Vagina (tissue), 2 donors: ENCODE measurements at regions not wholly inside any gene's neighbourhood (a gene's known extent, or its start where the extent isn't known, plus 50 kb on each side); places are given as distances from the start of the nearest gene placed in this dataset.

Source experiments
- DNase-seq, 2 donors: peaks; one replicate each; pipeline ENCODE4 v3.0.0-alpha.2; 2017; ENCODE audit errors: extremely low spot score in 2 of 2
- H3K27ac ChIP-seq: fragments of 200-600 bp; sonication (generic); one replicate; pipeline ENCODE4 v1.5.1; 2019
- H3K27me3 ChIP-seq: fragments of 200-600 bp; sonication (generic); one replicate; pipeline ENCODE4 v1.5.1; 2019
- H3K36me3 ChIP-seq, 2 donors: fragments of 200-600 bp; sonication (generic); one replicate each; pipeline ENCODE4 v1.5.1; 2017 to 2019
- H3K4me1 ChIP-seq: fragments of 200-600 bp; sonication (generic); one replicate; pipeline ENCODE4 v1.5.1; 2019
- H3K4me3 ChIP-seq, 2 donors: fragments of 200-600 bp; sonication (generic); 1 replicate in 1 of 2; 2 replicates in 1 of 2; pipeline ENCODE4 v1.5.1; 2016 to 2019
- H3K9me3 ChIP-seq: fragments of 200-600 bp; sonication (generic); one replicate; pipeline ENCODE4 v1.5.1; 2019
- POLR2A ChIP-seq, 2 donors: fragments of 450-650 bp; IDR thresholded peaks; one replicate each; pipeline ENCODE4 v1.6.1; 2017; ENCODE audit warnings: antibody characterized with exemption in 2 of 2, mild to moderate bottlenecking in 2 of 2, moderate library complexity in 2 of 2
- POLR2AphosphoS5 ChIP-seq, 2 donors: sonication (generic); formaldehyde crosslinking; IDR thresholded peaks; one replicate each; pipeline ENCODE4 v1.9.0; 2017; ENCODE audit warnings: antibody characterized with exemption in 2 of 2, mild to moderate bottlenecking in 2 of 2, low read depth in 1 of 2; ENCODE audit not compliant: insufficient read depth in 1 of 2
- intact Hi-C: fragments of 100-400 bp; cut with DNase I; formaldehyde crosslinking; loops from one replicate; pipeline ENCODE4 v1.15.1; 2023
- TF ChIP-seq, protein P1 (sequence below), 3 experiments: fragments of 450-650 bp in 2 of 3; fragments of 200-600 bp in 1 of 3; sonication (generic) in 1 of 3; IDR thresholded peaks; one replicate each; pipeline ENCODE4 v1.5.1; 2017 to 2019; ENCODE audit warnings: antibody characterized with exemption in 3 of 3, mild to moderate bottlenecking in 2 of 3, moderate library complexity in 2 of 3

DNA sequence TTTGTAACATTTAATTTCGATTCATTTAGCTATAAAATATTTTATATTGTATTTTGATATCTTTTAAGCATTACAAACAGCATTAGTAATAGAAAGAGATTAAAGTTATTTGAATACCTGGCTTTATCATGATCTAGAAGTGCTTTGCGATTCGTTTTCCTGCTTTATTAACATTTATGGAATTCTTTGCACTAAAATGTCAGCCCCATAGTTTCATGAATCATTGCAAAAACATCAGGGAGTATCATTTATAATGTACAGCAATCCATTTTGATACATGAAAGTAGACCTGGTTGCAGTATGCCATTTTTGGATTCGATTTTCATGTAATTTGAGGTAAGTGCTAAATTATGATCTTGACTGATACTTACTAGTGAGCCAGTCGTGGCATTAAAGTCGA, 108.0 kb upstream of the DPYD start:
- Histone ChIP-seq H3K27ac (no peak overlapping the region), H3K4me1 (no peaks in the 10 kb centered on the region), H3K27me3 (no peaks in the 10 kb centered on the region), H3K9me3 (no peaks in the 10 kb centered on the region), H3K4me3 (no peak overlapping the region), H3K36me3 (no peaks in the 10 kb centered on the region)
- TF ChIP-seq, protein P1, sequence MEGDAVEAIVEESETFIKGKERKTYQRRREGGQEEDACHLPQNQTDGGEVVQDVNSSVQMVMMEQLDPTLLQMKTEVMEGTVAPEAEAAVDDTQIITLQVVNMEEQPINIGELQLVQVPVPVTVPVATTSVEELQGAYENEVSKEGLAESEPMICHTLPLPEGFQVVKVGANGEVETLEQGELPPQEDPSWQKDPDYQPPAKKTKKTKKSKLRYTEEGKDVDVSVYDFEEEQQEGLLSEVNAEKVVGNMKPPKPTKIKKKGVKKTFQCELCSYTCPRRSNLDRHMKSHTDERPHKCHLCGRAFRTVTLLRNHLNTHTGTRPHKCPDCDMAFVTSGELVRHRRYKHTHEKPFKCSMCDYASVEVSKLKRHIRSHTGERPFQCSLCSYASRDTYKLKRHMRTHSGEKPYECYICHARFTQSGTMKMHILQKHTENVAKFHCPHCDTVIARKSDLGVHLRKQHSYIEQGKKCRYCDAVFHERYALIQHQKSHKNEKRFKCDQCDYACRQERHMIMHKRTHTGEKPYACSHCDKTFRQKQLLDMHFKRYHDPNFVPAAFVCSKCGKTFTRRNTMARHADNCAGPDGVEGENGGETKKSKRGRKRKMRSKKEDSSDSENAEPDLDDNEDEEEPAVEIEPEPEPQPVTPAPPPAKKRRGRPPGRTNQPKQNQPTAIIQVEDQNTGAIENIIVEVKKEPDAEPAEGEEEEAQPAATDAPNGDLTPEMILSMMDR (IDR thresholded peaks at IDR 0.05) = no peak
- TF ChIP-seq POLR2AphosphoS5 (IDR thresholded peaks at IDR 0.05; ENCODE audit: insufficient read depth in 1 of 2, low read depth in 1 of 2) (no peak), POLR2A (IDR thresholded peaks at IDR 0.05) (no peak)
- intact Hi-C loops = no loop called here
- no peak for DNase-seq

DNA sequence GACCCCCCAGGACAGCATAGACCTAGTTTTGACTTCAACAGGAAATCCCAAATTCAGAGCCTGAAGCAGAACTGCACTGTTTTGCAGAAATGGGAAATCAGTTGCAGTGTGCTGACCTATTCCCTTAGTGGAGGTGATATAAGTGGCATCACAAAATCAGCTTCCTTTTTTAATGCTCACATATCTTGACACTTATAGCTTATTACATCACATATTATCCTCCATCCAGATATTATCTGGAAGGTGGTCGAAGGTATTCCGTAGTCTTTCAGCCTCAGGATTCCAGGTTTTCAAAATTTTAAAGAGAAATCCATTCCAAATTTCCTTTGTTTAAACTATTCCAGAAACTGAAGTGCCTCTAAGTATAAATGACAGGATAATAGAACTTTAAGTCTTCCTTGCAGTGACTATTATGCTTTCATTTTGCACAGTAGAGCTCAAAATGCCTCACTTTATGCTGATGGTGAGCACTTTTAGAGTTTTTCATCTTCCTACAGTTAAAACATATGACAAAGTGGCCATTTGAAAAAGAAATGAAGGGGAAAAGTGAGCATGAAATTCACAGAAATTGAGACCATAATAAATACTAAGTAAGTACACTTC, 106.4 kb upstream of the DPYD start:
- intact Hi-C loops = no loop called here
- Histone ChIP-seq H3K4me3 (no peak overlapping the region), H3K27me3 (no peaks in the 10 kb centered on the region), H3K36me3 (no peaks in the 10 kb centered on the region), H3K27ac (no peak overlapping the region), H3K4me1 (no peaks in the 10 kb centered on the region), H3K9me3 (no peaks in the 10 kb centered on the region)
- TF ChIP-seq POLR2AphosphoS5 (IDR thresholded peaks at IDR 0.05; ENCODE audit: insufficient read depth in 1 of 2, low read depth in 1 of 2) = no peak
- TF ChIP-seq, protein P1 (IDR thresholded peaks at IDR 0.05) = no peak
- no peak for TF ChIP-seq POLR2A (IDR thresholded peaks at IDR 0.05)
- DNase-seq = no peak

DNA sequence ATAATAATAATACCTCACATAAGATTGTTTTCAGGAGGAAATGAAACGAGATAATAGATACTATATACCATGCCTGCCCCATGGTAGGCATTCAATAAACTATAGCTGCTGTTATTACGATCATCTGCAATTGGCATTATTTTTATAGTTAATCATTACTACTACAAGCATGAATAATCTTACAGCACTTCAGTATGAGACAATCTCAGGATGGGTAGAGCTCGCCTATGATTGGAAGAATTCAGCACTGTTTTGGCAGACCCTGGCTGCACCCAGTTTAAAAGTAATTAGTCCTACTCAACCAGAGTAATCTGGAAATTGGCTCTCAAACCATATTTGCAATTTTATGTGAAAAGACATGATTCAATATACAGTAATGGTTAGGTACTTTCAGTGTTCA, 105.0 kb upstream of the DPYD start:
- no peak overlapping the region for H3K4me3 ChIP-seq
- no peak overlapping the region for H3K27ac ChIP-seq
- no peaks in the 10 kb centered on the region for H3K4me1 ChIP-seq
- no peaks in the 10 kb centered on the region for H3K36me3 ChIP-seq
- no peaks in the 10 kb centered on the region for H3K9me3 ChIP-seq
- intact Hi-C loops = no loop called here
- no peaks in the 10 kb centered on the region for H3K27me3 ChIP-seq
- DNase-seq = no peak
- TF ChIP-seq, protein P1 (IDR thresholded peaks at IDR 0.05) = no peak
- no peak for TF ChIP-seq POLR2A (IDR thresholded peaks at IDR 0.05)
- no peak for TF ChIP-seq POLR2AphosphoS5 (IDR thresholded peaks at IDR 0.05; ENCODE audit: insufficient read depth in 1 of 2, low read depth in 1 of 2)

DNA sequence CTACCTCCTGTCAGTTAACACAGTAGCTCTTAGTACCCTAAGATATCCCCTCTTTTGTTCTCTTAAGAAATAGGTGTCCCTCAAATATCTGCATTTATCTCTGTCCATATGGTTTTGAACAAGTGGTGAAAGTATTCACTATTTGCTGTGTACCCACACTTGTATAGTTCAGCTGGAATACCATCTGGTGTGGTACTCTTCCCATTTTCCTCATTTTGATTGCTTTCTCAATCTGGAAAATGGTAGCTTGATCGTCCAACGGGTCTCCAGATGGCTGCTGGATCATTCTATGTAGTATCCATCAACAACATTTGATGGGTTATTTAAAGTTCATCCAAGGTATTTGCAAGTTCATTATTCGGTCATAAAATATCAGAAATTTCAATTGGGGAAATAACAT, 100.3 kb upstream of the DPYD start:
- H3K4me3 ChIP-seq = no peak overlapping the region
- intact Hi-C loops = no loop called here
- H3K27ac ChIP-seq = no peak overlapping the region
- no peaks in the 10 kb centered on the region for H3K4me1 ChIP-seq
- no peaks in the 10 kb centered on the region for H3K9me3 ChIP-seq
- H3K36me3 ChIP-seq = no peaks in the 10 kb centered on the region
- no peaks in the 10 kb centered on the region for H3K27me3 ChIP-seq
- no peak for TF ChIP-seq POLR2AphosphoS5 (IDR thresholded peaks at IDR 0.05; ENCODE audit: insufficient read depth in 1 of 2, low read depth in 1 of 2)
- TF ChIP-seq POLR2A (IDR thresholded peaks at IDR 0.05) = no peak
- TF ChIP-seq, protein P1 (IDR thresholded peaks at IDR 0.05) = no peak
- DNase-seq = no peak

DNA sequence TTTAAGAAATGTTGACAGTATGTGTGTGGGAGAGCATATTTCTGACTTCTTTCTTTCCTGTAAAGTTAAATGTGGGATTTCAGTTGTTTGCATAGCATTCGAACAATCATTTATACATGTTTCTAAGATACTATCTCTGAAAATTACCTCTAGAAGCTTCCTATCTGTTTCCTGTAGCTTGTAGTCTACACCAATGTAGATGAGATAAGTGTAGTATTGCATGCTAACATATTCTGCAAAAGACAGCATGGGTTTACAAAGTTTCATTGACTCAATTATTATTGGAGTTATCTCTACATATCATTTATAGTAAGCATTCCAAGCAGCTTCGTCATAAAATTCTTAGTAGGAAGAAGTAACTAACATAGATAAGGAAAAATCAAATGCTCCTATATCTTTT, 98.9 kb upstream of the DPYD start:
- no peak for DNase-seq
- Histone ChIP-seq H3K27me3 (no peaks in the 10 kb centered on the region), H3K36me3 (no peaks in the 10 kb centered on the region), H3K9me3 (no peaks in the 10 kb centered on the region), H3K4me3 (no peak overlapping the region), H3K27ac (no peak overlapping the region), H3K4me1 (no peaks in the 10 kb centered on the region)
- intact Hi-C loops = no loop called here
- TF ChIP-seq POLR2A (IDR thresholded peaks at IDR 0.05) (no peak), POLR2AphosphoS5 (IDR thresholded peaks at IDR 0.05; ENCODE audit: insufficient read depth in 1 of 2, low read depth in 1 of 2) (no peak)
- TF ChIP-seq, protein P1 (IDR thresholded peaks at IDR 0.05) = no peak
